ENCODE measurements at regions not wholly inside any gene's neighbourhood (a gene's known extent, or its start where the extent isn't known, plus 50 kb on each side); places are given as distances from the start of the nearest gene placed in this dataset.
"Not testable (repeated sequence)": the region's sequence is repeated elsewhere in the genome, so short reads cannot be mapped to it uniquely, and the experiment has no call there.

GRCh38 chr12:92062539-92063493, 82.8 kb downstream of the BTG1 start:
- no peak for DNase-seq (ENCODE audit: extremely low read depth in 1 of 2, low read depth in 1 of 2)

- no peak for DNase-seq (ENCODE audit: extremely low read depth in 1 of 2, low read depth in 1 of 2)
Observed at GRCh38 chr12:92061061-92061460, 84.6 kb downstream of the BTG1 start.

- DNase-seq (ENCODE audit: extremely low read depth in 1 of 2, low read depth in 1 of 2), result no peak
Observed at GRCh38 chr12:92059960-92060359, 85.7 kb downstream of the BTG1 start.

- no peak for DNase-seq (ENCODE audit: extremely low read depth in 1 of 2, low read depth in 1 of 2)
Observed at GRCh38 chr12:92058664-92059063, 87.0 kb downstream of the BTG1 start.

- not testable (repeated sequence) for DNase-seq (ENCODE audit: extremely low read depth in 1 of 2, low read depth in 1 of 2)
Observed at GRCh38 chr12:92056756-92057155, 88.9 kb downstream of the BTG1 start.

DNA sequence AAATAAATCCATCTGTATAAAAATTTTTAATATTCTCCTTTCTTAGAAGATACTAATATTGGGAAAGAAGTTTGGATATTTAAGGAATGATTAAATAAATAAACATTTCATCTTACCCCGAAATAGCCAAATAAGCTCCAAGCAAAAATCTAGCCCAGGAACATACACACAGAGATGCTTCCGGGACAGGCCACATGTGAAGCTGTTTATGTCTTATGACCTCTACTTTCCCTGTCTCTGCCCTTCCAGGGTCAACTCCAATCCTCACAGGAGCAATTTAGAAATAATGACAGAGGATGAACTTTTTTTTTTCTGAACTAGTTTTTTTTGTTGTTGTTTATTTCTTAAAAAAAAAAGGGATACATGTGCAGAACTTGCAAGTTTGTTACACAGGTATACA, 89.4 kb downstream of the BTG1 start:
- no peak for DNase-seq (ENCODE audit: extremely low read depth in 1 of 2, low read depth in 1 of 2)

DNA sequence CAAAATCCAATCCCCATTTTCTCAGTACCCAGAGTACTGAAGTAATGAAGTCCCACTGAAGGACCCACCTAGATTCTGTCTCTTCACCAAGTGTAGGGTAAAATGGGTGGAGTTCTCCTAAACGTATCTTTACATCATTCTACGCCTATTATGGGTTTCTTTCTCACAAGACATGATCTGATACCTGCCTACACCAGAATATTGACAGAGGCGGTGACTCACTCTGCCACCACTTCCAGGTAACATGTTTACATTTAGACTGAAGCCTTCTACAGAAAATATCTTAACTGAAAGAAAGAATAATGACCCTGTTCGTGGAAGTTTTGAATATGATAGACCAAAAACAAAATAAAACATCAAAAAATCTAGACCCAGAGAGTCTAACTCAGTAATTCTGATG, 89.8 kb downstream of the BTG1 start:
- DNase-seq (ENCODE audit: extremely low read depth in 1 of 2, low read depth in 1 of 2), result peak in 1 of 2 donors; percentile 24

DNA sequence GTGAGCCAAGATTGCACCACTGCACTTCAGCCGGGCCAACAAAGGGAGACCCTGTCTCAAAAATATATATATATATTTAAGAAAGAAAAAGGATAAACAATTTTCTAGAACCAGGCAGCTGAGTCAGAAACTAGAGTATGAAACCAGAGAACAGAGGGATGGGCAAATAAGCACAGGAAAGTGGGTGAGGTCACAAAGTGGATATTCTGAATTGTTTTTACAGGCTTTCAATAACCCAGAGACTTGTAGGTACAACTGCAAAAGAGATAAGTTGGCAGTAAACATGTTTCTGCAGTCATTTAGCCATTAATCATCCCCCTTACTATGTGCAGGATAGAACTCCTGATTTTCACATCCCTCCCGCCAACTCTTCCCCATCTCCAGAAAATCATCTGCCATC, 94.2 kb downstream of the BTG1 start:
- no peak for DNase-seq (ENCODE audit: extremely low read depth in 1 of 2, low read depth in 1 of 2)

GRCh38 chr12:92049403-92049802, 96.2 kb downstream of the BTG1 start:
- DNase-seq (ENCODE audit: extremely low read depth in 1 of 2, low read depth in 1 of 2), result no peak

DNA sequence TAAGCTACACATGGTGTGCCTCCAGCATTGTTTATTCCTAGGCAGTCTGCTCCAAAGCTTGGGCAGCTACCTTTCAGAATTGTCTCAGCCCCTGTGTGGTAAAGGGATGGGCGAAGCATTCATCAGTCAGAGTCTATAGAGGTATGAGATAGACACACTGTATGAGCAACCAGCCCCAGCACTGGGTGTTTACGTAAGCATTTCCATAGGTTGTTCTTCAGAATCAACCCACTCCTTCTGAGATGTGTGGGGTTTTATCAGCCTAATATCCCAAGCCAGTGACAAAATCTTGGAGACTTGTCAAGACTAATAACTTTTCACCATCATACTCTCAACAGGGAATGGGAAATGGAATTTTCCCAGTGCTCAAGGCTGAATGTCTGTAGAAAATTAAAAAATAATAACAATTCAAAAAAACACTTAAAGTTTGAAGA, 98.2 kb downstream of the BTG1 start:
- no peak for DNase-seq (ENCODE audit: extremely low read depth in 1 of 2, low read depth in 1 of 2)

DNA sequence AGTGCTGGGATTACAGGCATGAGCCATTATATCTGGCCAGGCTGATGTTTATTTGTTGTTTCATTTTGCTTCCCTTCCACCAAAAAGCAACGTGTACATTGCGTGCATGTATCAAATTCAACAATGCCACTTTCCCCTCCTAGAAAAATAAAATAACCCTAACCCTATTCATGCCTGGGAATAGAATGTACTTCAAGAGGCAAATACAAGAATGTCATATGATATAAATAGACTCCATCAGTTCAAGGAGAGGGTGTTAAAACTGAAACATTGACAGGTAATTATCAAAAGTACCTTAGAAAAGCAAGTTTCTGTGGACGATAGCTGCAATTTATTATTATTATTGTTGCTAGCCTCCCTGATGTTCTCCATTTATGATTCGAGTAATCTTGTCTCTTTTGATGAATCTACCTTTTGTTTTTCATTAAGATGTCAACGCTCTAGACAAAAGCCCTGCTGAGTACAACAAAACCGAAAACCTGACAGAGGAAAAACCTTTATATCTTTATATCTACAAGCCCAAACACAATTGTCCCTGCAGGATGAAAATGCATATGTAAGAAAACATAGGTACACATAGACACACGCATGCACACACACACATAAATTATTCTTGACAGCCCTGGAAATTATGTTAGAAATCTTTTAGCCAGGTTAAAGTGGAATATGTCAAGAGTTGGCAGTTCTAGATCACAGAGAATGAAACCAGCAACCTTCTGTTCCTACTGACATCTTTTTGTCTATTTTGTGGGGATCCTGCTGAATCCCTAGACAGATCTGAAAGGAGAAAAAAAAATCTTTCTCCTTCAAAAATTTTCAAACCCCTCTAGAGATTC, 98.9 kb downstream of the BTG1 start:
- DNase-seq (ENCODE audit: extremely low read depth in 1 of 2, low read depth in 1 of 2), result no peak

- no peak for DNase-seq (ENCODE audit: extremely low read depth in 1 of 2, low read depth in 1 of 2)
Observed at GRCh38 chr12:92045852-92046251, 99.8 kb downstream of the BTG1 start.

GRCh38 chr12:92044435-92044834, 101.2 kb downstream of the BTG1 start:
- no peak for DNase-seq (ENCODE audit: extremely low read depth in 1 of 2, low read depth in 1 of 2)

DNA sequence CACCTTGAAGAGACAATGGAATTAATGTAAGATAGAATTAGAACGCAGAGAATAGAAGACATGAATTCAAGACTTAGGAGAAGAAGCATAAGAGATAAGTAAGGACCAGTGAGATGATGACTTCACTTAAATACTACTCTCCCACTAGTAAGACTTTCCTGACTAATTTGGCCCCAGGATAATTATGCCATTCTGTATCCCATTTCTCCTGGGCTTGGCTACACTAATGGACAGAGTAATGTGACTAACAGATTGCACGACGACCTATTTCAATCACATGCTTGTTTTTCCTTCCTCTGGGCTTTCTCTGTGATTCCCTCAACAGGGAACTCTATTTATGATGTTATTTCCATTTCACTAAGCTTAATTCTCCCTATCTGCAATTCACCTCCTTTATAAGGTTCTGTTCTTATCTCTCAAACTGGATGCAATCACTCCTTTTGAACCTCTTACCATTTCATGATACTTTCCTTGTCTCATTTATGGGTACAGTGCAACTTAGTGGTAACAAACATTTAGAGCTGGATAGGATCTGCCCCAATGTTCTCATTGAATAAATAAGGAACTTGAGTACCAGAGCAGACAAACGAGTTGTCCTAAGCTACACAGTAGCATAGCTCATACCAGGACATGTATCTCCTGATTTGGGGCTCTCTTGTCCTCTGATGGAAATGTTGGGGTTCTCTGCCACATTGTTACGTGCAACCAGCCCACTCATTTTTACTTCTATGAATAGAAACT, 102.7 kb downstream of the BTG1 start:
- no peak for DNase-seq (ENCODE audit: extremely low read depth in 1 of 2, low read depth in 1 of 2)

DNA sequence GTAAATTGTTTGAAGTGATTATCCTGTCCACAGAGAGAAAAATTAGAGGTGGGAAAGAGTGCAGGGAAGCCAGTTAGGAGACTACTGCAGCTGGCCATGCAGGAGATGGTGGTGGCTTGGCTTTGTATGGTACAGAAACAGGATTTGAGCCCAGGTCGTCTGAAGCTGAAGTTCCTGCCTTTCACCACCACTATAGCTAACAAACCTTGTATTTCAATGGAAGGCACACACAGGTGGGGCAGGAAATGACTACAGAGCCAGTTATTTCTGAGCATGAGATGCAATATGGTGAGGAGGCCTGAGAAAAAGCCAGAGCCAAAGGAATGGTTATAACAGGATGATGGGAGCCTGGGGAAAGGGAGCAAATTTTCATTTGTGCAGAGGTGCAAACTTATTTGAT, 103.9 kb downstream of the BTG1 start:
- no peak for DNase-seq (ENCODE audit: extremely low read depth in 1 of 2, low read depth in 1 of 2)

DNA sequence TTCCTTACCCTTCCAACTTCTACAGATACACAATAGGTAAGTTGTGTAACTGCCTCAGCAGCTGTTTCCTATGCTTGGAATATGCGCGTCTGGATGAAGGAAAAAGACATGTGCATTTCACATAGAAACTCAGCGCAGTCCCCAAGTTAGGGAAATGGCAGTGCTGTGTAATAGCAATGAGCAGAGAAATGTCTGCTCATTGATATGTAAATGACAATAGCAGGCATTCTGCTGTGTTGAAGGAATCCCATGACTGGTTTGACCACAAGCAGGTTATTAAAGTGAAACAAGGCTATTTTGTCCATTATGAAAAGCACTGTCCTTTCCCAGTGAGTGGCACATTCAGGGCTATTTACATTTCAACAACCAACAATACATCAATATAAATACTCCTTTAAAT, 106.6 kb downstream of the BTG1 start:
- DNase-seq (ENCODE audit: extremely low read depth in 1 of 2, low read depth in 1 of 2), result no peak

GRCh38 chr12:92038476-92038875, 107.2 kb downstream of the BTG1 start:
- DNase-seq (ENCODE audit: extremely low read depth in 1 of 2, low read depth in 1 of 2), result no peak

DNA sequence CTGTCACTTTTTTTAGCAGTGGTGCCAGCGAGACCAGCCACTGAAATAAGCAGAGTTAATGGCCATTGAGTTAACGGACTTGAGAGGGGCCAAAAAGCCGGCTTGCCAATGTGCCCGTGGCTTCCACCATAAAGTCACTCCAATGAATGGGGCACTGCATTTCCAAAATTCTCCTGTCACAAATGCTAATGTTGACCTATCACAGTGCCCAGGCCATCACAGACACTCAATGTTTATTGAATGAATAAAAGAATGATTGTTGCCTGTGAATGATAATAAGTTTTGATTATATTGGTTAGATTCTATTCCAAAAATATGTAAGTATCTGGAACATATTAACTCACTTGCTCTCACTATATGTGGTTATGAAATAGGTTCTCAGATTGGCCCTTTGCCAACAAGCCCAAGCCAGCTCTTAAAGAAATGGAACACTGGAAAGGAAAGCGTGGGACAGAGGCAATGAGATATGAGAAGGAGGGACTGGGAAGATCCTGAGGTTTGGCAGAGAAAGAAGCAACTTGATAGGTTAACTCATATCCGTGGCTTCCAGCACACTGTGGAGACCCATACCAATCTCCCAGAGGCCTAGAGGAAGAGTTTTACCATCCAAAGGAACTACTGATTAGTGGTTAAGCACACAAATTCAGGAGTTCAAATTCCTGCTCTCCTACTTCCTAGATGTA, 108.7 kb downstream of the BTG1 start:
- DNase-seq (ENCODE audit: extremely low read depth in 1 of 2, low read depth in 1 of 2), result no peak

- no peak for DNase-seq (ENCODE audit: extremely low read depth in 1 of 2, low read depth in 1 of 2)
Observed at GRCh38 chr12:92036061-92036620, 109.5 kb downstream of the BTG1 start.

GRCh38 chr12:92035477-92035876, 110.2 kb downstream of the BTG1 start:
- DNase-seq (ENCODE audit: extremely low read depth in 1 of 2, low read depth in 1 of 2), result no peak
